Lower leg skin (tissue), 4 donors: ENCODE measurements at regions not wholly inside any gene's neighbourhood (a gene's known extent, or its start where the extent isn't known, plus 50 kb on each side); places are given as distances from the start of the nearest gene placed in this dataset.

ENCODE experiments used
- DNase-seq, 2 donors: peaks; one replicate each; pipeline ENCODE4 v3.0.0-alpha.2; 2019; ENCODE audit warnings: low spot score in 2 of 2
- H3K4me3 ChIP-seq: fragments of 200-600 bp; sonication (generic); 2 replicates; pipeline ENCODE4 v1.5.1; 2017; ENCODE audit warnings: mild to moderate bottlenecking, low read depth; ENCODE audit not compliant: poor library complexity, severe bottlenecking
- CTCF ChIP-seq, 3 donors: fragments of 450-650 bp; IDR thresholded peaks; one replicate each; pipeline ENCODE4 v1.5.1; 2016; ENCODE audit warnings: antibody characterized with exemption in 3 of 3, mild to moderate bottlenecking in 3 of 3, moderate library complexity in 2 of 3
- POLR2A ChIP-seq, 2 donors: fragments of 450-650 bp; IDR thresholded peaks; one replicate each; pipeline ENCODE4 v1.6.1; 2016 to 2017; ENCODE audit warnings: antibody characterized with exemption in 2 of 2, mild to moderate bottlenecking in 1 of 2, moderate library complexity in 1 of 2
- WGBS, 2 donors: methylation state at CpG; one replicate each; pipeline ENCODE4 v1.1.5; 2018; 5-methylcytosine and 5-hydroxymethylcytosine counted together
- intact Hi-C: fragments of 100-400 bp; cut with DNase I; formaldehyde crosslinking; loops from one replicate; pipeline ENCODE4 v1.15.0; 2023; ENCODE audit warnings: low total_unique reads

DNA sequence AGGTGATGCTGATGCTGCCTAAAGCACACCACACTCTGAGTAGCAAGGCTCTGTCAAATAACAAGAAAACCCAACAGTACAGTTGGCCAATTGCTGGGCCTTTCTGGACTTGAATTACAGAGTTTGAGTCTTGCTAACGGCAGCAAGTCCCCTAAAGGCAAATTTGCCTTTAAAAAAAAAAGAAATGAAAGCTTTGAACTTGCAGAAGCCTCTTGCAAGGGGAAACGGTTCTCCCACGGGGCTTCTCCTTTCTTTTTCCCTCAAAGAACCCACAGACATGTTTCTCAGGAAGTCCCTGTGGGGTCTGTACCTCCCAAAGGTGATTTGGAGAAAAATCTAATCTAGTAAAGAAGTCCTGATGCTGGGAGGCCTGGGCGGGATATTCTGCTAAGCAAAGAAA is 191.3 kb upstream of the MYL2 start:
- WGBS, 2 donors: 20 to 25% methylated on average over 4 of the region's 4 CpGs
- H3K4me3 ChIP-seq: no peak overlapping the region
- intact Hi-C loops: no loop called here
- no peak for TF ChIP-seq CTCF (IDR thresholded peaks at IDR 0.05)
- no peak for TF ChIP-seq POLR2A (IDR thresholded peaks at IDR 0.05)
- DNase-seq: no peak

DNA sequence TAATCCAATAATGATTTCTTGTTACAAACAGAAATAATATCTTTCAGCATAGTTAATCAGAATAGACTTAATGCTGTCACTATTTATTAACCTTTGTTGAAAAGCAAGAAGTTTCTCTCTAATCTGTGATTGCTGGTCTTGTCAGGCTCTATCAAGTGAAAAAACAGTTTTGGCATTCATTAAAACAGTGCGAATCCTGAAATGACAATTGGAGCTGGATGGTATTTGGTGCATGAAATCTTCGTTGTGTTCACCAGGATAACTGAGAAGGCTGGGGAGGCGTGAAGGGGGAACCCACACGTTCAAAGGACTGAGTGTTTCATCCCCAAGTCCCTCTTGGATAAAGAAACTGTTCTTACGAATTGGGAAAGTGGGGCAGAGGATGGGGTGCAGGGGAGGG is 190.2 kb upstream of the MYL2 start:
- TF ChIP-seq CTCF (IDR thresholded peaks at IDR 0.05) (no peak), POLR2A (IDR thresholded peaks at IDR 0.05) (no peak)
- H3K4me3 ChIP-seq: no peak overlapping the region
- WGBS, 2 donors: 77 to 82% methylated on average over 5 of the region's 5 CpGs
- intact Hi-C loops: no loop called here
- no peak for DNase-seq

DNA sequence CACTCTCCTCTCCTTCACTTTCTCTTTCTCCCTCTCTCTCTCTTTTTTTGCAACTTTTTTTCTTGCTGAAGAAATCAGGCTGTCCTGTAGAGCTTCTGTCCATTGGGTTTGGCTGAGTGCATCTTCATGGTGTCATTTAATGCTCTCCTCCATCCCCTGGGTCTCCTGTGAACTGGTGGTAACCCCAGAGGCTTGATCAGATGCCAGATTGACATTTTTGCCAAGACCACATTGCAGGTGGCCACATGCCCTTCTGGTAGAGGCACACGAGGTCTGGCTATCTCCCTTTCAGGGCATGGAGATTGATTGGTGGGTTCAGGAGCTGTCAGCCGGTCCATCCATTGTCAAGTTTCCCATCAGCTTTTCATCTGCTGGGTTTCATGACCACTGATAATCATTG is 188.3 kb upstream of the MYL2 start:
- intact Hi-C loops: no loop called here
- no peak for DNase-seq
- TF ChIP-seq CTCF (IDR thresholded peaks at IDR 0.05): no peak
- TF ChIP-seq POLR2A (IDR thresholded peaks at IDR 0.05): no peak
- no peak overlapping the region for H3K4me3 ChIP-seq
- WGBS, 2 donors: 71 to 72% methylated on average over 2 of the region's 2 CpGs

GRCh38 chr12:111107392-111108178 is 187.2 kb upstream of the MYL2 start:
- DNase-seq: no peak
- H3K4me3 ChIP-seq: no peak overlapping the region
- 58 to 59% methylated on average over 6 of the region's 6 CpGs for WGBS, 2 donors
- TF ChIP-seq CTCF (IDR thresholded peaks at IDR 0.05): no peak
- no peak for TF ChIP-seq POLR2A (IDR thresholded peaks at IDR 0.05)
- intact Hi-C loops: no loop called here

DNA sequence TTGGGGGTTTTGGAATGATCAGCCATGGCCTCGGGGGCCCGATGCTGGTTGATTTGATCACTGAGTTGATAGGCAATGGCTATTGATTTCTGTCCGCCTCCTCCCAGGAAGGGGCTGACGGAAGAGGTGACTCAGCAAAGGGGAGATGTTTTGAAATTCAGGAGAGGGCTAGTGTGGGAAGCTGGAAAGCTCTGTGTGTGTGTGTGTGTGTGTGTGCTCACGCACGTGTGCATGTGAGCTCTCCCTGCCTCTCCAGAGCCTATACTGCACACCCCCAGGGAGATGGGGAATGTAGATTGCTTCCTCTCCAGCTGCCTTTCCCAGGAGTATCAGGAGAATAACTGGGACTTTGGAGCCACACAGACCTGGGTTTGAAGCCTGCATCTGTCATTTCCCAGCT is 184.9 kb upstream of the MYL2 start:
- intact Hi-C loops: no loop called here
- TF ChIP-seq CTCF (IDR thresholded peaks at IDR 0.05) (no peak), POLR2A (IDR thresholded peaks at IDR 0.05) (no peak)
- 65 to 72% methylated on average over 6 of the region's 6 CpGs for WGBS, 2 donors

DNA sequence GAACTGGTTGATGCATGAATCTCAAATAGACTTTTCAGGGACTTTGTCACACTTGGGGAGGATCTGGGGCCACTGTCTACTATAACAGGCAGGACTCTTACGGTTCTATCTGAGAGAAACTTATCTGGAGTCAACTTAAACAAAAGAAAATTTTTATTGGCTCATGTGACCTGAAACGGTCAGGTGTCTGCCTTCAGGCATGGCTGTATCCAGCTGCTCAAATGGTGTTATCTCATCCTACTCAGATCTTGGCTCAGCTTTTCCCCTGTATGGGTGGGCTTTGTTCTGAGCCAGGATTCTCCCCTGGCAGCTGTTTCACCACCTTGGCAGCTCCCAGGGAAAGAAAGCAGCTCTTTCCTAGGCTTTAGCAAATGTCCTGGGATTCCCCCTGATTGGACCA is 183.2 kb upstream of the MYL2 start:
- TF ChIP-seq CTCF (IDR thresholded peaks at IDR 0.05) (no peak), POLR2A (IDR thresholded peaks at IDR 0.05) (no peak)
- intact Hi-C loops: no loop called here
- H3K4me3 ChIP-seq: no peak overlapping the region
- no peak for DNase-seq
- 53 to 55% methylated on average over 2 of the region's 2 CpGs for WGBS, 2 donors

More for the DNA sequence above, 184.9 kb upstream of the MYL2 start:
- no peak for DNase-seq
- H3K4me3 ChIP-seq: no peak overlapping the region
